ENCODE measurements at regions not wholly inside any gene's neighbourhood (a gene's known extent, or its start where the extent isn't known, plus 50 kb on each side); places are given as distances from the start of the nearest gene placed in this dataset.
"Not testable (repeated sequence)": the region's sequence is repeated elsewhere in the genome, so short reads cannot be mapped to it uniquely, and the experiment has no call there.

GRCh38 chr6:134569996-134570395 lies 252.1 kb upstream of the SGK1 start:
- TF ChIP-seq EZH2 (IDR thresholded peaks at IDR 0.05; ENCODE audit: insufficient read depth, poor library complexity, severe bottlenecking); EZH2phosphoT487 (IDR thresholded peaks at IDR 0.05; ENCODE audit: insufficient read depth, low read depth): not testable (repeated sequence)
